ENCODE measurements at regions not wholly inside any gene's neighbourhood (a gene's known extent, or its start where the extent isn't known, plus 50 kb on each side); places are given as distances from the start of the nearest gene placed in this dataset.

GRCh38 chr2:155905657-155906056, 426.9 kb downstream of the NR4A2 start:
- no peak for TF ChIP-seq EZH2 (IDR thresholded peaks at IDR 0.05)
- no peak for TF ChIP-seq POLR2AphosphoS5 (IDR thresholded peaks at IDR 0.05; ENCODE audit: borderline replicate concordance, low read depth, low read length)
- no peak for TF ChIP-seq FOXP2 (optimal IDR thresholded peaks at IDR 0.05; ENCODE audit: control extremely low read depth, extremely low read length, insufficient read depth)
